Stimulated activated naive CD8-positive, alpha-beta T cell treated with anti-CD3 and anti-CD28 coated beads, Interleukin-15, Interleukin-2, amounts not matched to agents 100 ng/mL and 50 ng/mL, for 24 hours (primary cell): ENCODE measurements at regions not wholly inside any gene's neighbourhood (a gene's known extent, or its start where the extent isn't known, plus 50 kb on each side); places are given as distances from the start of the nearest gene placed in this dataset.

Source experiments
- H3K27ac Mint-ChIP-seq: one replicate; pipeline ENCODE4 v1.8.0; 2021; ENCODE audit warnings: mild to moderate bottlenecking, mixed read lengths
- H3K27me3 Mint-ChIP-seq: one replicate; pipeline ENCODE4 v1.8.0; 2021; ENCODE audit warnings: mixed read lengths
- H3K36me3 Mint-ChIP-seq: one replicate; pipeline ENCODE4 v1.8.0; 2021; ENCODE audit warnings: low read depth, mixed read lengths
- H3K4me1 Mint-ChIP-seq: one replicate; pipeline ENCODE4 v1.8.0; 2021; ENCODE audit warnings: low read depth, mixed read lengths
- H3K4me3 Mint-ChIP-seq: one replicate; pipeline ENCODE4 v1.8.0; 2021; ENCODE audit warnings: mild to moderate bottlenecking, mixed read lengths
- H3K9me3 Mint-ChIP-seq: one replicate; pipeline ENCODE4 v1.8.0; 2021; ENCODE audit warnings: mixed read lengths

- H3K9me3 Mint-ChIP-seq, result no peaks in the 10 kb centered on the region
- H3K4me1 Mint-ChIP-seq, result peaks cover 49% of the 10 kb centered on the region
- no peak overlapping the region for H3K4me3 Mint-ChIP-seq
- no peaks in the 10 kb centered on the region for H3K36me3 Mint-ChIP-seq
- H3K27ac Mint-ChIP-seq, result no peak overlapping the region
- no peaks in the 10 kb centered on the region for H3K27me3 Mint-ChIP-seq
Measured at GRCh38 chr7:142698429-142698828, 50.8 kb upstream of the PRSS1 start.

GRCh38 chr7:142697270-142697669 is 52.0 kb upstream of the PRSS1 start:
- no peaks in the 10 kb centered on the region for H3K27me3 Mint-ChIP-seq
- H3K9me3 Mint-ChIP-seq, result no peaks in the 10 kb centered on the region
- peaks cover 47% of the 10 kb centered on the region for H3K4me1 Mint-ChIP-seq
- no peaks in the 10 kb centered on the region for H3K36me3 Mint-ChIP-seq
- no peak overlapping the region for H3K27ac Mint-ChIP-seq
- H3K4me3 Mint-ChIP-seq, result no peak overlapping the region

- no peak overlapping the region for H3K27ac Mint-ChIP-seq
- H3K4me3 Mint-ChIP-seq, result no peak overlapping the region
- no peaks in the 10 kb centered on the region for H3K27me3 Mint-ChIP-seq
- H3K4me1 Mint-ChIP-seq, result peaks cover 44% of the 10 kb centered on the region
- no peaks in the 10 kb centered on the region for H3K9me3 Mint-ChIP-seq
- H3K36me3 Mint-ChIP-seq, result no peaks in the 10 kb centered on the region
Measured at GRCh38 chr7:142696456-142697179, 52.7 kb upstream of the PRSS1 start.

- Mint-ChIP-seq H3K27ac (no peak overlapping the region), H3K4me3 (no peak overlapping the region), H3K4me1 (peaks cover 34% of the 10 kb centered on the region), H3K27me3 (no peaks in the 10 kb centered on the region), H3K36me3 (no peaks in the 10 kb centered on the region), H3K9me3 (no peaks in the 10 kb centered on the region)
Measured at GRCh38 chr7:142693911-142694310, 55.4 kb upstream of the PRSS1 start.

GRCh38 chr7:142690554-142691182 is 58.6 kb upstream of the PRSS1 start:
- H3K27me3 Mint-ChIP-seq, result no peaks in the 10 kb centered on the region
- peaks cover 23% of the 10 kb centered on the region for H3K4me1 Mint-ChIP-seq
- H3K9me3 Mint-ChIP-seq, result no peaks in the 10 kb centered on the region
- no peaks in the 10 kb centered on the region for H3K36me3 Mint-ChIP-seq
- H3K4me3 Mint-ChIP-seq, result no peak overlapping the region
- H3K27ac Mint-ChIP-seq, result peak overlapping the region; percentile 67

GRCh38 chr7:142689439-142690120 is 59.7 kb upstream of the PRSS1 start:
- H3K4me3 Mint-ChIP-seq, result no peak overlapping the region
- H3K9me3 Mint-ChIP-seq, result no peaks in the 10 kb centered on the region
- H3K36me3 Mint-ChIP-seq, result no peaks in the 10 kb centered on the region
- H3K27ac Mint-ChIP-seq, result no peak overlapping the region
- no peaks in the 10 kb centered on the region for H3K27me3 Mint-ChIP-seq
- peaks cover 27% of the 10 kb centered on the region for H3K4me1 Mint-ChIP-seq

GRCh38 chr7:142685877-142686508 is 63.3 kb upstream of the PRSS1 start:
- H3K9me3 Mint-ChIP-seq, result no peaks in the 10 kb centered on the region
- H3K36me3 Mint-ChIP-seq, result no peaks in the 10 kb centered on the region
- H3K4me1 Mint-ChIP-seq, result peaks cover 29% of the 10 kb centered on the region
- H3K27ac Mint-ChIP-seq, result peak overlapping the region; percentile 21
- H3K27me3 Mint-ChIP-seq, result no peaks in the 10 kb centered on the region
- no peak overlapping the region for H3K4me3 Mint-ChIP-seq

GRCh38 chr7:142681314-142682092 is 67.8 kb upstream of the PRSS1 start:
- Mint-ChIP-seq H3K27me3 (no peaks in the 10 kb centered on the region), H3K4me3 (no peak overlapping the region), H3K4me1 (peaks cover 19% of the 10 kb centered on the region), H3K36me3 (no peaks in the 10 kb centered on the region), H3K9me3 (no peaks in the 10 kb centered on the region), H3K27ac (no peak overlapping the region)

- Mint-ChIP-seq H3K27ac (peak overlapping the region; percentile 1), H3K27me3 (no peaks in the 10 kb centered on the region)
Measured at GRCh38 chr7:142671506-142671905, 77.8 kb upstream of the PRSS1 start.

GRCh38 chr7:142670511-142670910 is 78.8 kb upstream of the PRSS1 start:
- peak overlapping the region; percentile 52 for H3K4me3 Mint-ChIP-seq
- H3K9me3 Mint-ChIP-seq, result no peaks in the 10 kb centered on the region
- peaks cover 36% of the 10 kb centered on the region for H3K4me1 Mint-ChIP-seq
- H3K27me3 Mint-ChIP-seq, result no peaks in the 10 kb centered on the region
- no peaks in the 10 kb centered on the region for H3K36me3 Mint-ChIP-seq
- H3K27ac Mint-ChIP-seq, result peak overlapping the region; percentile 49

More at GRCh38 chr7:142671506-142671905, 77.8 kb upstream of the PRSS1 start:
- Mint-ChIP-seq H3K9me3 (no peaks in the 10 kb centered on the region), H3K4me3 (no peak overlapping the region), H3K4me1 (peaks cover 36% of the 10 kb centered on the region), H3K36me3 (no peaks in the 10 kb centered on the region)

- no peaks in the 10 kb centered on the region for H3K27me3 Mint-ChIP-seq
- H3K4me3 Mint-ChIP-seq, result peak overlapping the region; percentile 9
- H3K27ac Mint-ChIP-seq, result peak overlapping the region; percentile 57
- H3K4me1 Mint-ChIP-seq, result peaks cover 36% of the 10 kb centered on the region
- H3K36me3 Mint-ChIP-seq, result no peaks in the 10 kb centered on the region
- H3K9me3 Mint-ChIP-seq, result no peaks in the 10 kb centered on the region
Measured at GRCh38 chr7:142669074-142669654, 80.1 kb upstream of the PRSS1 start.

- H3K4me1 Mint-ChIP-seq, result peaks cover 36% of the 10 kb centered on the region
- H3K36me3 Mint-ChIP-seq, result no peaks in the 10 kb centered on the region
- no peaks in the 10 kb centered on the region for H3K27me3 Mint-ChIP-seq
- H3K4me3 Mint-ChIP-seq, result no peak overlapping the region
- no peak overlapping the region for H3K27ac Mint-ChIP-seq
- H3K9me3 Mint-ChIP-seq, result no peaks in the 10 kb centered on the region
Measured at GRCh38 chr7:142668495-142668894, 80.8 kb upstream of the PRSS1 start.

- no peak overlapping the region for H3K27ac Mint-ChIP-seq
- H3K4me1 Mint-ChIP-seq, result peaks cover 5% of the 10 kb centered on the region
- H3K4me3 Mint-ChIP-seq, result no peak overlapping the region
- H3K36me3 Mint-ChIP-seq, result no peaks in the 10 kb centered on the region
- H3K9me3 Mint-ChIP-seq, result no peaks in the 10 kb centered on the region
- no peaks in the 10 kb centered on the region for H3K27me3 Mint-ChIP-seq
Measured at GRCh38 chr7:142657376-142657775, 91.9 kb upstream of the PRSS1 start.

- Mint-ChIP-seq H3K27ac (no peak overlapping the region), H3K27me3 (no peaks in the 10 kb centered on the region), H3K4me3 (no peak overlapping the region), H3K9me3 (no peaks in the 10 kb centered on the region), H3K4me1 (peaks cover 10% of the 10 kb centered on the region), H3K36me3 (no peaks in the 10 kb centered on the region)
Measured at GRCh38 chr7:142654398-142654797, 94.9 kb upstream of the PRSS1 start.
